HG02678 (cell line): ENCODE measurements at regions not wholly inside any gene's neighbourhood (a gene's known extent, or its start where the extent isn't known, plus 50 kb on each side); places are given as distances from the start of the nearest gene placed in this dataset.
"Not testable (repeated sequence)": the region's sequence is repeated elsewhere in the genome, so short reads cannot be mapped to it uniquely, and the experiment has no call there.

Experiments used
- ATAC-seq: cut with Tn5 transposase; IDR thresholded peaks from one replicate; pipeline ENCODE4 v1.9.1; 2021; ENCODE audit warnings: mild to moderate bottlenecking, moderate library complexity; ENCODE audit not compliant: unreplicated experiment

- ATAC-seq, result not testable (repeated sequence)
Measured at GRCh38 chr12:73002504-73002903, 730.3 kb downstream of the TRHDE start.

- ATAC-seq, result not testable (repeated sequence)
Measured at GRCh38 chr12:73009138-73009834, 737.1 kb downstream of the TRHDE start.

- no peak for ATAC-seq
Measured at GRCh38 chr12:73017981-73018380, 745.8 kb downstream of the TRHDE start.

GRCh38 chr12:73053893-73054292, 781.7 kb downstream of the TRHDE start:
- ATAC-seq, result no peak

- no peak for ATAC-seq
Measured at GRCh38 chr12:73057428-73057827, 785.3 kb downstream of the TRHDE start.

GRCh38 chr12:73065913-73066312, 793.7 kb downstream of the TRHDE start:
- ATAC-seq, result no peak

GRCh38 chr12:73067616-73068015, 795.4 kb downstream of the TRHDE start:
- no peak for ATAC-seq

- no peak for ATAC-seq
Measured at GRCh38 chr12:73072214-73072613, 800.0 kb downstream of the TRHDE start.

GRCh38 chr12:73076760-73077159, 804.6 kb downstream of the TRHDE start:
- no peak for ATAC-seq

GRCh38 chr12:73083736-73084135, 811.6 kb downstream of the TRHDE start:
- ATAC-seq, result no peak

- no peak for ATAC-seq
Measured at GRCh38 chr12:73106296-73106695, 834.1 kb downstream of the TRHDE start.

GRCh38 chr12:73106896-73107295, 834.7 kb downstream of the TRHDE start:
- ATAC-seq, result no peak

GRCh38 chr12:73110816-73111215, 838.6 kb downstream of the TRHDE start:
- ATAC-seq, result no peak

- ATAC-seq, result no peak
Measured at GRCh38 chr12:73112035-73112816, 840.1 kb downstream of the TRHDE start.

- no peak for ATAC-seq
Measured at GRCh38 chr12:73124480-73124879, 852.3 kb downstream of the TRHDE start.

- no peak for ATAC-seq
Measured at GRCh38 chr12:73125148-73125547, 853.0 kb downstream of the TRHDE start.

- ATAC-seq, result no peak
Measured at GRCh38 chr12:73136386-73136785, 864.2 kb downstream of the TRHDE start.

- not testable (repeated sequence) for ATAC-seq
Measured at GRCh38 chr12:73139642-73140041, 867.5 kb downstream of the TRHDE start.

GRCh38 chr12:73158341-73158740, 886.2 kb downstream of the TRHDE start:
- no peak for ATAC-seq

GRCh38 chr12:73159954-73160353, 887.8 kb downstream of the TRHDE start:
- ATAC-seq, result no peak

GRCh38 chr12:73161970-73162369, 889.8 kb downstream of the TRHDE start:
- ATAC-seq, result no peak

GRCh38 chr12:73180734-73181133, 908.6 kb downstream of the TRHDE start:
- no peak for ATAC-seq
